GM12878 (cell line): ENCODE measurements at regions not wholly inside any gene's neighbourhood (a gene's known extent, or its start where the extent isn't known, plus 50 kb on each side); places are given as distances from the start of the nearest gene placed in this dataset.

Experiments used
- ATAC-seq: fragments of 200-7000 bp; cut with Tn5 transposase; 3 replicates; pipeline ENCODE4 v1.9.1; 2020; ENCODE audit warnings: mild to moderate bottlenecking, moderate library complexity
- BruUV-seq: library from RNA; stranded (reverse); fragments of 400-500 nt; replicated peaks from 2 replicates; lab custom pipeline; 2021; lab: Mats Ljungman, UMichigan
- CTCF ChIA-PET: fragments of 300-600 bp; sonication (Branson Sonifier 250); formaldehyde crosslinking; extraction: SDS; loops from one replicate; lab custom pipeline; 2021; ENCODE audit warnings: inconsistent platforms; lab: Yijun Ruan, JAX
- POLR2A ChIA-PET: fragments of 350-600 bp; formaldehyde crosslinking; extraction: SDS; loops from one replicate; lab custom pipeline; 2021; ENCODE audit warnings: inconsistent platforms; lab: Charles Lee
- RAD21 ChIA-PET: fragments of 300-600 bp; sonication (Branson Sonifier 250); formaldehyde crosslinking; loops from one replicate; lab custom pipeline; 2023; ENCODE audit warnings: antibody characterized with exemption; ENCODE audit not compliant: unreplicated experiment; lab: Charles Lee
- SMC1A ChIA-PET: fragments of 300-600 bp; sonication (Branson Sonifier 250); formaldehyde crosslinking; loops from one replicate; lab custom pipeline; 2023; ENCODE audit not compliant: unreplicated experiment, uncharacterized antibody; lab: Charles Lee
- DNase-seq: peaks from one replicate; pipeline ENCODE4 v3.0.0-alpha.2; 2011; ENCODE audit warnings: low read depth, low spot score
- FAIRE-seq: peaks from 3 replicates; lab custom pipeline; 2011; peaks lifted over from hg19 to GRCh38; lab: Jason Lieb, UNC
- H2AFZ ChIP-seq: 2 replicates; pipeline ENCODE4 v1.6.0; 2011; ENCODE audit warnings: low read depth, low read length, control low read depth; ENCODE audit not compliant: control insufficient read depth
- H3K27ac ChIP-seq: 2 replicates; pipeline ENCODE4 v1.5.1; 2011; ENCODE audit warnings: control low read depth; ENCODE audit not compliant: control insufficient read depth, insufficient read depth
- H3K27me3 ChIP-seq, 2 experiments: replicated peaks in 1 of 2; 2 replicates each; pipeline versions ENCODE4 v1.6.0 to v1.6.1; 2011; ENCODE audit warnings: low read length in 1 of 2; ENCODE audit not compliant: control insufficient read depth in 2 of 2, insufficient read depth in 2 of 2
- H3K36me3 ChIP-seq, 2 experiments: 2 replicates each; pipeline ENCODE4 v1.5.1; 2011; ENCODE audit warnings: low read length in 1 of 2; ENCODE audit not compliant: control insufficient read depth in 2 of 2, insufficient read depth in 2 of 2
- H3K4me1 ChIP-seq: 2 replicates; pipeline ENCODE4 v1.6.1; 2011; ENCODE audit warnings: mild to moderate bottlenecking, low read length, moderate library complexity, mixed read lengths; ENCODE audit not compliant: control insufficient read depth, insufficient read depth
- H3K4me2 ChIP-seq: 2 replicates; pipeline ENCODE4 v1.6.0; 2011; ENCODE audit warnings: control low read depth; ENCODE audit not compliant: control insufficient read depth, insufficient read depth
- H3K4me3 ChIP-seq: fragments of 200-600 bp; sonication (generic); 2 replicates; pipeline ENCODE4 v1.5.1; 2016
- H3K79me2 ChIP-seq: 2 replicates; pipeline ENCODE4 v1.6.0; 2011; ENCODE audit warnings: low read length; ENCODE audit not compliant: control insufficient read depth, insufficient read depth
- H3K9ac ChIP-seq: 2 replicates; pipeline ENCODE4 v1.8.0; 2011; ENCODE audit warnings: low read length, control low read depth, mixed read lengths; ENCODE audit not compliant: control insufficient read depth, insufficient read depth
- H3K9me3 ChIP-seq: replicated peaks from 3 replicates; pipeline ENCODE4 v1.5.1; 2011; ENCODE audit warnings: mild to moderate bottlenecking, low read length; ENCODE audit not compliant: control insufficient read depth, insufficient read depth
- H4K20me1 ChIP-seq: 2 replicates; pipeline ENCODE4 v1.6.0; 2011; ENCODE audit not compliant: control insufficient read depth, insufficient read depth
- BHLHE40 ChIP-seq, 2 experiments: fragments of 450-650 bp in 1 of 2; IDR thresholded peaks; 2 replicates each; pipeline ENCODE4 v1.6.1; 2011 to 2017; ENCODE audit warnings: low read depth in 2 of 2, borderline replicate concordance in 1 of 2, improper control_type of control experiment in 1 of 2, low read length in 1 of 2, mild to moderate bottlenecking in 1 of 2
- EED ChIP-seq: sonication (generic); IDR thresholded peaks from 2 replicates; pipeline ENCODE4 v1.6.1; 2016; ENCODE audit warnings: antibody characterized with exemption, low read depth
- EZH2 ChIP-seq: IDR thresholded peaks from 2 replicates; pipeline ENCODE4 v1.6.1; 2012; ENCODE audit warnings: low read depth, mild to moderate bottlenecking, control low read depth, inconsistent platforms, low read length, borderline replicate concordance; ENCODE audit not compliant: control insufficient read depth
- MYB ChIP-seq: fragments of 150-350 bp; IDR thresholded peaks from 2 replicates; pipeline ENCODE4 v1.6.1; 2014; ENCODE audit warnings: mild to moderate bottlenecking, low read depth, low read length, borderline replicate concordance
- RUNX3 ChIP-seq: IDR thresholded peaks from 2 replicates; pipeline ENCODE4 v1.6.1; 2012; ENCODE audit warnings: low read length, inconsistent platforms
- SPI1 ChIP-seq: IDR thresholded peaks from 2 replicates; pipeline ENCODE4 v1.6.1; 2011; ENCODE audit warnings: low read depth, mild to moderate bottlenecking, low read length, moderate library complexity, borderline replicate concordance; ENCODE audit not compliant: insufficient read depth
- TCF12 ChIP-seq: IDR thresholded peaks from 2 replicates; pipeline ENCODE4 v1.6.1; 2011; ENCODE audit warnings: low read depth, mild to moderate bottlenecking, low read length
- in situ Hi-C: fragments of 300-500 bp; cut with MboI; formaldehyde crosslinking; loops from 9 replicates; pipeline ENCODE4 v1.14.3; 2018; ENCODE audit warnings: mixed read lengths
- intact Hi-C: fragments of 100-400 bp; cut with micrococcal nuclease; formaldehyde crosslinking; loops from one replicate; pipeline ENCODE4 v1.14.2; 2022; ENCODE audit not compliant: unreplicated experiment
- TF ChIP-seq, protein P1 (sequence below): fragments of 450-650 bp; IDR thresholded peaks from 2 replicates; pipeline ENCODE4 v1.6.1; 2017; ENCODE audit warnings: antibody characterized with exemption, mild to moderate bottlenecking, moderate library complexity

GRCh38 chr2:196263181-196263747, 91.9 kb upstream of the STK17B start (continued):
- TF ChIP-seq, protein P1, sequence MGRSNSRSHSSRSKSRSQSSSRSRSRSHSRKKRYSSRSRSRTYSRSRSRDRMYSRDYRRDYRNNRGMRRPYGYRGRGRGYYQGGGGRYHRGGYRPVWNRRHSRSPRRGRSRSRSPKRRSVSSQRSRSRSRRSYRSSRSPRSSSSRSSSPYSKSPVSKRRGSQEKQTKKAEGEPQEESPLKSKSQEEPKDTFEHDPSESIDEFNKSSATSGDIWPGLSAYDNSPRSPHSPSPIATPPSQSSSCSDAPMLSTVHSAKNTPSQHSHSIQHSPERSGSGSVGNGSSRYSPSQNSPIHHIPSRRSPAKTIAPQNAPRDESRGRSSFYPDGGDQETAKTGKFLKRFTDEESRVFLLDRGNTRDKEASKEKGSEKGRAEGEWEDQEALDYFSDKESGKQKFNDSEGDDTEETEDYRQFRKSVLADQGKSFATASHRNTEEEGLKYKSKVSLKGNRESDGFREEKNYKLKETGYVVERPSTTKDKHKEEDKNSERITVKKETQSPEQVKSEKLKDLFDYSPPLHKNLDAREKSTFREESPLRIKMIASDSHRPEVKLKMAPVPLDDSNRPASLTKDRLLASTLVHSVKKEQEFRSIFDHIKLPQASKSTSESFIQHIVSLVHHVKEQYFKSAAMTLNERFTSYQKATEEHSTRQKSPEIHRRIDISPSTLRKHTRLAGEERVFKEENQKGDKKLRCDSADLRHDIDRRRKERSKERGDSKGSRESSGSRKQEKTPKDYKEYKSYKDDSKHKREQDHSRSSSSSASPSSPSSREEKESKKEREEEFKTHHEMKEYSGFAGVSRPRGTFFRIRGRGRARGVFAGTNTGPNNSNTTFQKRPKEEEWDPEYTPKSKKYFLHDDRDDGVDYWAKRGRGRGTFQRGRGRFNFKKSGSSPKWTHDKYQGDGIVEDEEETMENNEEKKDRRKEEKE: no peak
- TF ChIP-seq TCF12 (peak; percentile 6; the same call in 1 of the 2 replicates), SPI1 (peak; percentile 87), EZH2 (no peak)

GRCh38 chr2:196266351-196266750, 95.0 kb upstream of the STK17B start:
- FAIRE-seq (no peak), ATAC-seq (no peak), DNase-seq (no peak)
- ChIA-PET RAD21 (interaction anchor here (0.8 to 7.7 kb wide), 13 partner anchors 10 to 189 kb away, joined by 3 to 68 read pairs (median 4); no protein-coding TSS in a partner anchor), SMC1A (interaction anchor here (0.7 to 5.4 kb wide), 21 partner anchors 9 to 189 kb away, joined by 3 to 37 read pairs (median 8); no protein-coding TSS in a partner anchor), CTCF (interaction anchor here (1.0 to 2.4 kb wide), 6 partner anchors 10 to 188 kb away, joined by 3 to 12 read pairs (median 6); no protein-coding TSS in a partner anchor), POLR2A (interaction anchor here (0.6 to 1.5 kb wide), 8 partner anchors 20 to 165 kb away, joined by 3 to 6 read pairs (median 4); no protein-coding TSS in a partner anchor)
- Histone ChIP-seq H3K9me3 (no peaks in the 10 kb centered on the region), H3K9ac (no peak overlapping the region), H3K4me1 (peaks cover 27% of the 10 kb centered on the region), H3K36me3 (peaks cover 0 to 6% of the 10 kb centered on the region in 2 experiments; a peak in 1 of 4 replicates), H3K79me2 (no peaks in the 10 kb centered on the region), H4K20me1 (no peaks in the 10 kb centered on the region), H3K27ac (no peak overlapping the region), H2AFZ (no peak overlapping the region), H3K27me3 (no peaks in the 10 kb centered on the region), H3K4me3 (no peak overlapping the region), H3K4me2 (no peak overlapping the region)
- intact Hi-C loops: no loop called here
- TF ChIP-seq EED (no peak), RUNX3 (no peak), BHLHE40 (IDR thresholded peaks at IDR 0.05; ENCODE audit: borderline replicate concordance in 1 of 2, low read depth in 2 of 2, low read length in 1 of 2) (no peak), MYB (no peak)
- in situ Hi-C loops: loop anchor here (25.0 kb wide), 1 partner anchor 104 kb away; the partner anchor contains the start of gene STK17B
- BruUV-seq: no TSS peak
